AG04450 (cell line): ENCODE measurements at regions not wholly inside any gene's neighbourhood (a gene's known extent, or its start where the extent isn't known, plus 50 kb on each side); places are given as distances from the start of the nearest gene placed in this dataset.

Experiments used
- CTCF ChIA-PET: fragments of 300-600, 350-600 bp; formaldehyde crosslinking; extraction: SDS; loops from one replicate; lab custom pipeline; 2022; ENCODE audit warnings: antibody characterized with exemption, inconsistent platforms; lab: Charles Lee
- POLR2A ChIA-PET: fragments of 350-600 bp; formaldehyde crosslinking; extraction: SDS; loops from one replicate; lab custom pipeline; 2021; ENCODE audit warnings: antibody characterized with exemption, inconsistent platforms; lab: Yijun Ruan, JAX
- DNase-seq: peaks from one replicate; pipeline ENCODE4 v3.0.0-alpha.2; 2011; ENCODE audit warnings: low read depth, low spot score
- H3K27ac ChIP-seq: one replicate; pipeline ENCODE4 v1.5.1; 2012; ENCODE audit warnings: low read depth, low read length, control low read depth
- H3K27me3 ChIP-seq: one replicate; pipeline ENCODE4 v1.6.0; 2012; ENCODE audit warnings: low read length; ENCODE audit not compliant: control insufficient read depth, insufficient read depth
- H3K4me3 ChIP-seq: 2 replicates; pipeline ENCODE4 v1.5.1; 2011; ENCODE audit warnings: mild to moderate bottlenecking, low read depth, low read length, control low read depth
- H3K9me3 ChIP-seq: 2 replicates; pipeline ENCODE4 v1.5.1; 2012; ENCODE audit warnings: low read length; ENCODE audit not compliant: control insufficient read depth, insufficient read depth
- TF ChIP-seq, protein P1 (sequence below): IDR thresholded peaks from 2 replicates; pipeline ENCODE4 v1.5.1; 2011; ENCODE audit warnings: low read depth, low read length, control low read depth, inconsistent platforms

GRCh38 chr13:34210341-34210740, 392.4 kb downstream of the RFC3 start:
- H3K4me3 ChIP-seq, result no peak overlapping the region
- no peak overlapping the region for H3K27ac ChIP-seq
- CTCF ChIA-PET, result no interaction called here
- no peaks in the 10 kb centered on the region for H3K27me3 ChIP-seq
- no peak for DNase-seq
- TF ChIP-seq, protein P1, sequence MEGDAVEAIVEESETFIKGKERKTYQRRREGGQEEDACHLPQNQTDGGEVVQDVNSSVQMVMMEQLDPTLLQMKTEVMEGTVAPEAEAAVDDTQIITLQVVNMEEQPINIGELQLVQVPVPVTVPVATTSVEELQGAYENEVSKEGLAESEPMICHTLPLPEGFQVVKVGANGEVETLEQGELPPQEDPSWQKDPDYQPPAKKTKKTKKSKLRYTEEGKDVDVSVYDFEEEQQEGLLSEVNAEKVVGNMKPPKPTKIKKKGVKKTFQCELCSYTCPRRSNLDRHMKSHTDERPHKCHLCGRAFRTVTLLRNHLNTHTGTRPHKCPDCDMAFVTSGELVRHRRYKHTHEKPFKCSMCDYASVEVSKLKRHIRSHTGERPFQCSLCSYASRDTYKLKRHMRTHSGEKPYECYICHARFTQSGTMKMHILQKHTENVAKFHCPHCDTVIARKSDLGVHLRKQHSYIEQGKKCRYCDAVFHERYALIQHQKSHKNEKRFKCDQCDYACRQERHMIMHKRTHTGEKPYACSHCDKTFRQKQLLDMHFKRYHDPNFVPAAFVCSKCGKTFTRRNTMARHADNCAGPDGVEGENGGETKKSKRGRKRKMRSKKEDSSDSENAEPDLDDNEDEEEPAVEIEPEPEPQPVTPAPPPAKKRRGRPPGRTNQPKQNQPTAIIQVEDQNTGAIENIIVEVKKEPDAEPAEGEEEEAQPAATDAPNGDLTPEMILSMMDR, result no peak
- POLR2A ChIA-PET, result no interaction called here
- no peaks in the 10 kb centered on the region for H3K9me3 ChIP-seq

GRCh38 chr13:34214686-34215085, 396.7 kb downstream of the RFC3 start:
- no peak overlapping the region for H3K27ac ChIP-seq
- POLR2A ChIA-PET, result no interaction called here
- CTCF ChIA-PET, result no interaction called here
- DNase-seq, result no peak
- no peak overlapping the region for H3K4me3 ChIP-seq
- no peaks in the 10 kb centered on the region for H3K27me3 ChIP-seq
- TF ChIP-seq, protein P1, result no peak
- H3K9me3 ChIP-seq, result no peaks in the 10 kb centered on the region

DNA sequence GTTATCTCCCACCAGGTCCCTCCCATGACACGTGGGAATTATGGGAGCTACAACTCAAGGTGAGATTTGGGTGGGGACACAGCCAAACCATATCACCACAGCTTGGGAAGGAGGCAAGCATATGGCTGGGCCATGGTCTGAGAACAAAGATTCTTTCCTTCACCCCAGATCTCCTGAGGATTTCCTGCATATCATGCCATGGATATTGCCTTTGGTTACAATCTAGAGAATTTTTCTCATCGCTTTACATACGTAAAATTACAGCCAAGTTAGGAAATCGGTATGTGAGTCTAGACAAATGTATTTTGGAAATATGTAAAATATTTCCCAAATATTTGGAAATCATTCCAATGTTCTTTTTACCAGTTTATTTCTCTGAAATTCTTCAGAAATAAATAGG, 398.3 kb downstream of the RFC3 start:
- no peaks in the 10 kb centered on the region for H3K27me3 ChIP-seq
- no peak overlapping the region for H3K27ac ChIP-seq
- CTCF ChIA-PET, result no interaction called here
- no peak for DNase-seq
- TF ChIP-seq, protein P1, result no peak
- POLR2A ChIA-PET, result no interaction called here
- no peaks in the 10 kb centered on the region for H3K9me3 ChIP-seq
- H3K4me3 ChIP-seq, result no peak overlapping the region

DNA sequence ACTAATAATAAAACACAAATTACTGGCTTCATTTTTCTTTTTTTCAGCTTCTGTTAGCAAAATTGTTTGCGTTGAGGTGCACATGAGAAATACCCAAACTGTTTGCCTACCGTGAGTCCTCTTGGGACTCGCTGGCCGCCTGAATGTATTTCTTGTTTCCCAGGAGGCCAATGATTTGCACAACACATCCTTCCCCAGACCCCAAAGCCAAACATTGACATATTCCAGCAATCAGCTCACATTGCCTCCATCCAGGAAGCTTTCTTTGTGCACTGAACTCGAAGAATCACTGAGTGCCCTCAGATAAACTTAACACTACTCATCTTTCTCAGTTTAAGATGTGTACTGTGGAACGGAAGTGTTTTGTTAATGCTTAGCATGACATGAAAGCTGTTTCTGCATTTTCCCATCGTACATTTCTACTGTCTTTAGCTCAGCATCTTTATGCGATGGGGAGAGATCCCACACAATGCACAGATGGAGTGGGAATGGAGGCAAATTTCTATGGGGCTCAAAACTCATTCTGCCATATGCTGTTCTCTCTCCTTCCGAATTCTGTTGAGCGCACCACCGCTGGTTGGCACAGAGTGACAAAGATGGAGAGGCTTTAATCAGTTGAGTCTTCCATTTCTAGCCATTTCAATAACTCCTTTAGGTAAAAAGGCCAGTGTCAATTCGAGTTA, 399.5 kb downstream of the RFC3 start:
- TF ChIP-seq, protein P1, result no peak
- ChIA-PET CTCF (interaction anchor here (1.2 kb wide), 1 partner anchor 28 kb away, joined by 3 read pairs; no protein-coding TSS in a partner anchor), POLR2A (no interaction called here)
- H3K27me3 ChIP-seq, result no peaks in the 10 kb centered on the region
- H3K4me3 ChIP-seq, result no peak overlapping the region
- no peak for DNase-seq
- no peak overlapping the region for H3K27ac ChIP-seq
- no peaks in the 10 kb centered on the region for H3K9me3 ChIP-seq

GRCh38 chr13:34223984-34224383, 406.0 kb downstream of the RFC3 start:
- no peaks in the 10 kb centered on the region for H3K9me3 ChIP-seq
- H3K27ac ChIP-seq, result no peak overlapping the region
- CTCF ChIA-PET, result no interaction called here
- POLR2A ChIA-PET, result no interaction called here
- H3K4me3 ChIP-seq, result no peak overlapping the region
- no peaks in the 10 kb centered on the region for H3K27me3 ChIP-seq
- no peak for DNase-seq
- TF ChIP-seq, protein P1, result no peak
